GM21515 (cell line): ENCODE measurements at regions not wholly inside any gene's neighbourhood (a gene's known extent, or its start where the extent isn't known, plus 50 kb on each side); places are given as distances from the start of the nearest gene placed in this dataset.
A peak's percentile ranks its signal among the peaks of the same experiment; 100 is the strongest.

Experiments used
- ATAC-seq: cut with Tn5 transposase; IDR thresholded peaks from one replicate; pipeline ENCODE4 v1.9.1; 2021; ENCODE audit not compliant: unreplicated experiment

GRCh38 chr2:12514168-12514567, 202.6 kb upstream of the TRIB2 start:
- no peak for ATAC-seq

GRCh38 chr2:12514631-12515437, 201.9 kb upstream of the TRIB2 start:
- no peak for ATAC-seq

GRCh38 chr2:12515871-12516270, 200.9 kb upstream of the TRIB2 start:
- no peak for ATAC-seq

GRCh38 chr2:12533337-12534005, 183.3 kb upstream of the TRIB2 start:
- ATAC-seq: no peak

- no peak for ATAC-seq
These were observed 182.0 kb upstream of the TRIB2 start for GRCh38 chr2:12534646-12535263.

GRCh38 chr2:12536976-12537375, 179.8 kb upstream of the TRIB2 start:
- ATAC-seq: no peak

- ATAC-seq: no peak
These were observed 178.5 kb upstream of the TRIB2 start for GRCh38 chr2:12538138-12538694.

GRCh38 chr2:12539336-12539735, 177.4 kb upstream of the TRIB2 start:
- ATAC-seq: no peak

- no peak for ATAC-seq
These were observed 176.8 kb upstream of the TRIB2 start for GRCh38 chr2:12539776-12540562.

GRCh38 chr2:12543076-12543977, 173.4 kb upstream of the TRIB2 start:
- ATAC-seq: no peak

- peak; percentile 87 for ATAC-seq
These were observed 172.7 kb upstream of the TRIB2 start for GRCh38 chr2:12543978-12544558.

GRCh38 chr2:12547566-12548170, 169.1 kb upstream of the TRIB2 start:
- no peak for ATAC-seq

- no peak for ATAC-seq
These were observed 167.8 kb upstream of the TRIB2 start for GRCh38 chr2:12548906-12549305.

- no peak for ATAC-seq
These were observed 167.1 kb upstream of the TRIB2 start for GRCh38 chr2:12549641-12550040.

GRCh38 chr2:12552092-12552491, 164.6 kb upstream of the TRIB2 start:
- ATAC-seq: no peak

GRCh38 chr2:12554224-12555011, 162.3 kb upstream of the TRIB2 start:
- no peak for ATAC-seq

GRCh38 chr2:12555012-12555645, 161.6 kb upstream of the TRIB2 start:
- ATAC-seq: no peak

- no peak for ATAC-seq
These were observed 160.0 kb upstream of the TRIB2 start for GRCh38 chr2:12556762-12557161.
